ENCODE measurements at regions not wholly inside any gene's neighbourhood (a gene's known extent, or its start where the extent isn't known, plus 50 kb on each side); places are given as distances from the start of the nearest gene placed in this dataset.

DNA sequence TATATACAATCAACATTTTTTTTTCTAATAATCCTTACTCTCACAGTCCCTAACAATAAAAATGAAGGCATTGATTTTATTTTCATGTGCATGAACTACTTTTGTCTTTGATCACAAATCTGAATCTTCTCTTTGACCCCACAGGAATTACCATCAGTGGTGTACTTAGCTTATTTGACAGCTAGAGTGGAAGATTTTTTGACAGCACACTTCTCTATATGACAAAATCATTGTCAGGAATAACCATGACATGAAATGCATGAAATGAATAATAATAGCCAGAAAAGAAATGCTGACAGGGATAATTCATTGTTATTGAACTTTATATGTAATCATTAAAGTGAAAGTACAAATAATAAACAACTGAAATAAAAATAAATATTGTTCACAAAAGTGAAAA, 604.2 kb downstream of the EPHA5 start (continued):
- TF ChIP-seq HDAC2 (IDR thresholded peaks at IDR 0.05; ENCODE audit: borderline replicate concordance in 1 of 2, low read depth in 2 of 2, low read length in 2 of 2) (no peak), JUN (IDR thresholded peaks at IDR 0.05; ENCODE audit: low read depth, low read length) (no peak), SP2 (IDR thresholded peaks at IDR 0.05; ENCODE audit: low read length) (no peak)
